Fibroblast of peridontal ligament (primary cell): ENCODE measurements at regions not wholly inside any gene's neighbourhood (a gene's known extent, or its start where the extent isn't known, plus 50 kb on each side); places are given as distances from the start of the nearest gene placed in this dataset.

Experiments used
- DNase-seq: peaks from one replicate; pipeline ENCODE4 v3.0.0-alpha.2; 2010; ENCODE audit errors: extremely low read depth

- no peak for DNase-seq
Observed at GRCh38 chr6:118761645-118762044, 110.3 kb upstream of the CEP85L start.

DNA sequence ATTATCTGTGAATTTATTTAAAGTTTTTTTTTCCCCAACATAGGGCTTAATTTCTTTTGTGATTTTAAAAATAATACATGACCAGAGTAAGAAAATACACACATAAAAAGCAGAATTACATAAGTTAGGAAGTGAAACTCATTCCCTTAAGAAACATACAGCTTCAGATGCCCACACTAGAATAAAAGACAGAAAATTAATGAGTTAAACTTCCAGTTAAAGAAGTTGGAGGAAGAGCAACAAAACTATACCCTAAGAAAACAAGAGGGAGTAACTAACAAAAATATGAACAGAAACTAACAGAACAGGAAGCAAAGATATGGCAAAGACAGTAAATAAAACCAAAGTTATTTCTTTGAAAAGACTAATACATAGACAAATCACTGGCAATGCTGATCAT, 107.6 kb upstream of the CEP85L start:
- DNase-seq, result no peak

GRCh38 chr6:118755941-118756646, 104.7 kb upstream of the CEP85L start:
- no peak for DNase-seq

DNA sequence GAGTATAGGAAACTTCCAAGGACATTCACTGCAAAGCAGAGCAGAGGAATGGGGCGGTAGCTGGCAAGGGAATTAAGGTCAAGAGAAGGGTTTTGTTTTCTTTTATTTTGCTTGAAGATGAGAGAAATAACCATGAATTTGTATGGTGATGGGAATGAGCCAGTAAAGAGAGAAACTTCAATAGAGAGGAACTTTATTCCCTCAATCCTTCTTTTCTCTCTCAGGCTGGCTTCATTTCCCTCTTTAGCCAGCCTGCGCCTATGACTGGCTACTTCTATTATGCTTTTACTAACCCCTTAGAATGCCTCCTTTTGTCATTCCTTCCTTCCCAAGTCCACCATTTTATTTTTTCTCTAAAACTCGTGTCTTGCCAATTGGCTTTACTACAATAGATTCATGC, 101.4 kb upstream of the CEP85L start:
- no peak for DNase-seq

DNA sequence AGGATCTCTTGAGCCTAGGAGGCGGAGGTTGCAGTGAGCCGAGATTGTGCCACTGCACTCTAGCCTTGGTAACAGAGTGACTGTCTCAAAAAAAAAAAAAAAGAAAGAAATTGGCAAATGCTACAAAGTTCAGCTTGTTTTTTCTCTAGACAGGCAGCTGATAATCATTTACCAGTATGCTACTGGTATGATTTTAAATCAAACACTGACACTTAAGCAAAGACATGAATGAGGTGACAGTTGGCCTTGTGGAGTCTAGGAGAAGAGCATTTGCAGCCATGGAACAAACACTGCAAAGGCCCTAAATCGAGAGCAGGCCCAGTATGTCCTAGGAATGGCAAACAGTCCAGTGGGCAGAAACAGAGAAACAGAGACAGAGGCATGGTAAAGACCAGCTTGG, 99.7 kb upstream of the CEP85L start:
- DNase-seq, result no peak

GRCh38 chr6:118750143-118750542, 98.8 kb upstream of the CEP85L start:
- DNase-seq, result no peak

DNA sequence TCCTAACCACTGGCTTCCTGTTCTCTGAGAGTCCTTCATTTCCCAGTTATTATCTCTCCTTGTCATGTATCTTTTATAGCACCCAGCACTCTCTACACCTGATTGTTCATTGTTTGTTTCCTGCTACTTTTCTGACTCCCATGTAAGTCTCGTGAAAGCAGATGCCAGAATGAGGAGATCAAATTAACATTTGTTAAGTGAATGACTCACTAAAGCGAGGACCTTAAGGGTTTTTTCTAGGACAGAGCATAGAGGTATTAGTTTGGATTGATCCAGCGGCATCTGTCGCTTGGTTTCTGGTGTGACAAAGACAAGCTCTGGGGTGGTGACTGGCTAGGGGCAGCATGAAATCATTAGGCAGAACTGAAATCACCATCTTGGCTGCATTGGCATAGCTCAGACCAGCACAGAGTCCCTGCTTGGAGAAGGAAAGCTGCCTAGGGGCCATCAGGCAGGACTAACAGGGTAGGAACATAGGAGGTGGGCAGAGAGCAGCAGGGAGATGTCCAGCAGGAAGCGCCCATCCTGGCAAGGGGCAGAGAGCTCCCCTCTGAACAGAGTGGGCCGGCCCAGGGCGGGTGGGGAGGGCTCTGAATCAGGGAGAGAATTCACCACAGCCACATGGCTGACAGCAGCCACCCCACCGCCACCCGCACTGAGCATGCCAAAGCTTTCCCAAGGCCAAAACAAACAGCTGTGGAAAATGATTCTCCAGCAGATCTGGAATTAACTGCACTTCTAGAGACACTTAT, 97.1 kb upstream of the CEP85L start:
- DNase-seq, result peak; percentile 65

DNA sequence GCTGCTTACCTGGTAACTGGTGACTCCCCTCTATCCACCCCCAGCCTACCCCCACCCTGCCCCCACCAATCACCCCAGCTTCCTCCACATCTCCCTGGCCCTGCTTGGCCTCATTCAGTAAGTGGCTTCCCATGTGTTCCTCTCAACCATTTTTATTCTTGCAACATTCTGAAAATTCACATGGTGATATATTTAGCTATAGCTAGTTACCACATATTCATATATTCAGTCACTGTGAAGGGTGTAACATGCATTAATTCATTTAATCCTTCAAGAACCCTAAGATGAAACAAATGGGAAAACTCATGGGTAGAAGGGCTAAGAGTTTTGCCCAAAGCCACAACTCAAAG, 95.4 kb upstream of the CEP85L start:
- DNase-seq, result no peak

DNA sequence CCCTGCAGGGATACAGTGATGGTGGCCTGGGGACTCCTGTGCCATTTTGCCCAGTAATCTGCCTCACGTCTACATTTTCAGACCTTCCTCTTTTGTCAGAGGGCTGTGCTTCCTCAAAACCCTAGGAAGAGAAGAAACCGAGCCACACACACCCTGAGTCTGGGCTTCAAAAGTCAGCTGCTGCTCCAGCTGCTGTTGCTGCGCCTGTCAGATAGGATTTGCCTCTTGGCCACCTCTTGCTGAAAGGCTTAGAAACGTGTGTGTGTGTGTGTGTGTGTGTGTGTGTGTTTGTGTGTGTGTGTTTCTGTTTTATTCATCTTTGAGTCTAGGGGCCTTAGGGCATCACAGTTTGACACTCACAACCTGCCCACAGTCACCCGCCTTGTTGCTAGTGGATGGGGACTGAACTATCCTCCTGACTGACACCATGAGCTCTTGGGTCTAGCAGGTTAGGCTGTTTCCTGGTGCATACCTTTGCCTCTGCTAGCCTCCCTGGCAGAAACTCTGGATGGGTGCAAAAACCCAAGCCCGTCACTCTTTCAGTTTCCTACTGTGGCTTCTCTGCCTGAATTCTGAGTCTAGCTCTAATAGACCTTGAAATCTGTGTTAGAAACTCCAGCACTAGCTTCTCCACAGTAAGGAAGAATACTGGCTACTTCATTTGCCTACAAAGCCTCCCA, 94.9 kb upstream of the CEP85L start:
- no peak for DNase-seq

- DNase-seq, result no peak
Observed at GRCh38 chr6:118745156-118745555, 93.8 kb upstream of the CEP85L start.

GRCh38 chr6:118744261-118744941, 93.0 kb upstream of the CEP85L start:
- peak; percentile 84 for DNase-seq

- DNase-seq, result peak; percentile 91
Observed at GRCh38 chr6:118743746-118744145, 92.4 kb upstream of the CEP85L start.

GRCh38 chr6:118740372-118740771, 89.0 kb upstream of the CEP85L start:
- no peak for DNase-seq

- peak; percentile 44 for DNase-seq
Observed at GRCh38 chr6:118739696-118740353, 88.4 kb upstream of the CEP85L start.

GRCh38 chr6:118736440-118736839, 85.0 kb upstream of the CEP85L start:
- no peak for DNase-seq

GRCh38 chr6:118735320-118735719, 83.9 kb upstream of the CEP85L start:
- no peak for DNase-seq

DNA sequence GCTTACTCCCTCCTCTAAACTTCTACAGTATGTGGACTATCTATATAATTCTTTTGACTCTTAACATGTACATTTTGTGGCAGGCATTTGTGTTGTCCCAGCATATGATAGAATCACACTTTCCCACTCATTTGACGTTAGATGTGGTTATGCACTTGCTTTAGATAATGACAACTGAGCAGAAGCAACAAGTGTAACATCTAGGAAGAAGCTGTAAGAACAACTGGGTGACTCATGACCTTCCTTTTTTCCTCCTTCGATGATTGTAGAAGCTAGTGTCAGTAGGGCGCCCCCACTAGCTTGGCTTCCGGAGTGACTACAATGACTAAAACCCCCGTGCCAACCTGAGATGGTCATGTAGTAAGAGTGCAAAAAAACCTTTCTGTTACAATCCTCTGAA, 74.6 kb upstream of the CEP85L start:
- DNase-seq, result no peak

GRCh38 chr6:118724211-118724610, 72.8 kb upstream of the CEP85L start:
- DNase-seq, result no peak

DNA sequence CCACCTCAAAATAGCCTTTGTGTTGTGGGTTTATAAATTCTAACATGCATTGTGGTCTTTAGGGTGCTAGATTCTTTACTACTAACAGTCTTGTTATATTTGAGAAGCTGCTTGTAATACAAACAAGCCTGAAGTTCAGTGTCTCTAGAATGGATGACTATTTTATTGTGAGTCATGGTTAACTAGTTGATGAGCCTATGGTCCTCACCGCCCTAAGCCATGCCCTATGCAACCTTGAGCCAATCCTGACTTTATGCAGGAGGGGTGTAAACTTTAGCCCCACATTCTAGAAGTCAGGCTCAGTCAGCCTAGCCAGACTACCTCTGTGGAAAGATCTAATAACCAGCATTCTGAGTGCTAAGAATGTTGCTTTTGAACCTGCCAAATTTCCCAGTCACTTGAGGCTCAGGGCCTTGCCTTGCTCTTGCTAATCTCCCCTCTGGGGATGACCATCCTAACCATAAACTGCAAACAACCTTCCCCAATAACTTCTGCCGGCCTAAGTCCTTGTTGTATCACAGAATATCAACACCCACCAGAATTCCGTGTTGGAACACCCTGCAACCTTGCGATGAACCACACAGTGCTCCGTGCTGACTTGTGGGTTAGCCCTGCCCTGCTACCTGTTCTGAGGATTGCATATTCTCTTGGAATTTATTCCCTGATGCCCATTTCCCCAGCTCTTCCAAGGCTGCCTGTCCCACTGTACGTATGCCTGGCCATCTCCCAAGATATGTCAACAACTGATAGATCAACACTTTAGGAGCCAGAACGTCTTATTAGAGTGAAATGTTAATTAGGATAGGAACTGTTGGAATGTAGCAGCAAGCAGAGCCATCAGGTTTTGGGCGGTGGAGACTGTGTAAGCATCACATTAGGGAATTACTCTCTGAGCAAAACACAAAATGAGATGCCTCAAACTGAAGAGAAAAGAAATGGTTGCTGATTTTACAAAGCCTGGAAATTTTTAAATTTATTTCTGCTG, 71.7 kb upstream of the CEP85L start:
- DNase-seq, result peak; percentile 29

- DNase-seq, result no peak
Observed at GRCh38 chr6:118720125-118720473, 68.7 kb upstream of the CEP85L start.
